ENCODE measurements at regions not wholly inside any gene's neighbourhood (a gene's known extent, or its start where the extent isn't known, plus 50 kb on each side); places are given as distances from the start of the nearest gene placed in this dataset.
A peak's percentile ranks its signal among the peaks of the same experiment; 100 is the strongest.

GRCh38 chr11:70001246-70001645 is 76.9 kb upstream of the ANO1 start:
- TF ChIP-seq CTCF (conservative IDR thresholded peaks at IDR 0.05; ENCODE audit: low read length): no peak
- DNase-seq (ENCODE audit: low read depth): no peak
- H3K4me3 ChIP-seq (ENCODE audit: low read length): no peak overlapping the region

GRCh38 chr11:70002433-70002832 is 75.7 kb upstream of the ANO1 start:
- no peak overlapping the region for H3K4me3 ChIP-seq (ENCODE audit: low read length)
- DNase-seq (ENCODE audit: low read depth): no peak
- TF ChIP-seq CTCF (conservative IDR thresholded peaks at IDR 0.05; ENCODE audit: low read length): no peak

DNA sequence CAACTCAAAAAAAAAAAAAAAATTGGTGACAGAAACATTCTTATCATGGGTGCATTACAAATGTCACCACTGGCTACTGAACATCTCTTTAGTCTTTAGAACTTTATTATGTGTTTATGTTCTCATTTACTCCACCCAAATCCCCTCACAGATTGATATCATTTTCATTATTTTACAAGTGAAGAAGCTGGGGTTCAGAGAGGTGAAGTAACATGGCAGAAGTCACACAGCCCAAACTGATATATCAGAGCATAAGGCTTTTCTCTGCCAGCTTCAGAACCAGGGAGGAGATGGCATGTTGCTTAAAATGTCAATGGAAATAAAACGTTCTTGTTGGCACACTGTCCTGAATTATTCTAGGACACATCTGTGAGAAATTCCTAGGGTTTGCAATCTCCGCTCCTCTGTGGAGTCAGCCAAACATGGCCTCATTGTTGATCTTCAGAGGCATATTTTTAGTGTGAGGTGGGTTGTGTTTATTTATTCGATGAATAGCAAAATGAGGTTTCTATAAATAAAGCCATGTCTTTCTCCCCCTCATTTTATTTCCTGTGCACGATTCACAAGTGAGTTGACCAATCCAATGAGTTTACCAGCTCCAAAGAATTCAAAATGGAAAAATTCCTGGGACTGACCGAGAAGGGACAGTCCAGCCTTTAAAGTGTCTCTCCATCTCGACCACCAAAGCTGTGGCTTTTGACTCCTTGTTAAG is 72.9 kb upstream of the ANO1 start:
- no peak overlapping the region for H3K4me3 ChIP-seq (ENCODE audit: low read length)
- TF ChIP-seq CTCF (conservative IDR thresholded peaks at IDR 0.05; ENCODE audit: low read length): no peak
- peak; percentile 73 for DNase-seq (ENCODE audit: low read depth)

GRCh38 chr11:70007796-70008195 is 70.3 kb upstream of the ANO1 start:
- no peak for TF ChIP-seq CTCF (conservative IDR thresholded peaks at IDR 0.05; ENCODE audit: low read length)
- no peak for DNase-seq (ENCODE audit: low read depth)
- H3K4me3 ChIP-seq (ENCODE audit: low read length): no peak overlapping the region

GRCh38 chr11:70010774-70011173 is 67.3 kb upstream of the ANO1 start:
- H3K4me3 ChIP-seq (ENCODE audit: low read length): no peak overlapping the region
- no peak for TF ChIP-seq CTCF (conservative IDR thresholded peaks at IDR 0.05; ENCODE audit: low read length)
- DNase-seq (ENCODE audit: low read depth): no peak

GRCh38 chr11:70012134-70012733 is 65.9 kb upstream of the ANO1 start:
- H3K4me3 ChIP-seq (ENCODE audit: low read length): no peak overlapping the region
- TF ChIP-seq CTCF (conservative IDR thresholded peaks at IDR 0.05; ENCODE audit: low read length): no peak
- no peak for DNase-seq (ENCODE audit: low read depth)

DNA sequence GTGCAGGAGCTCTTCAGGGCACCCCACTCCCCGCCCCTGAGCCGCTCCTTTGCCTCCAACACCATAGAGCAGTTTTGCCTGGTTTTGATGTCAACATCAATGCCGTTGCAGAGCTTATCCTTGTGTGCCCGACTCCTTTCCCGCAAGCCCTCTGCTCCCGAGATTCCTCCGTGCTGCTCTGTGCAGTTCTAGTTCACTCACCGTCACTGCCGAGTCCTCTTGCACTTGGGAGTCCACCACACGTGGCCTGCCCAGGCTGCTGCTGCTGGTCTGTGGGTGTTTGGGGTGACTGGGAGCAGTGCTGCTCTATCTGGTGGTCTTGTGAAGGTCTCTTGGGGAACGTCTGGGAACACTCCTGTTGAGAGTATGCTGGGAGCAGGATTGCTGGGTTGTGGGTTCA is 63.8 kb upstream of the ANO1 start:
- no peak overlapping the region for H3K4me3 ChIP-seq (ENCODE audit: low read length)
- no peak for DNase-seq (ENCODE audit: low read depth)
- no peak for TF ChIP-seq CTCF (conservative IDR thresholded peaks at IDR 0.05; ENCODE audit: low read length)
